ENCODE measurements at regions not wholly inside any gene's neighbourhood (a gene's known extent, or its start where the extent isn't known, plus 50 kb on each side); places are given as distances from the start of the nearest gene placed in this dataset.
A peak's percentile ranks its signal among the peaks of the same experiment; 100 is the strongest.

- no peak for DNase-seq (ENCODE audit: low read depth)
- no peak for TF ChIP-seq CTCF (IDR thresholded peaks at IDR 0.05; ENCODE audit: insufficient read depth, low read depth, low read length, missing control alignments)
These were observed 157.6 kb upstream of the PLXNA4 start for GRCh38 chr7:132733860-132734259.

GRCh38 chr7:132732321-132732865 lies 156.1 kb upstream of the PLXNA4 start:
- H3K4me3 ChIP-seq (ENCODE audit: low read length) = no peak overlapping the region
- DNase-seq (ENCODE audit: low read depth) = no peak
- TF ChIP-seq CTCF (IDR thresholded peaks at IDR 0.05; ENCODE audit: insufficient read depth, low read depth, low read length, missing control alignments) = no peak

More at GRCh38 chr7:132733860-132734259, 157.6 kb upstream of the PLXNA4 start:
- no peak overlapping the region for H3K4me3 ChIP-seq (ENCODE audit: low read length)

GRCh38 chr7:132730105-132730504 lies 153.8 kb upstream of the PLXNA4 start:
- H3K4me3 ChIP-seq (ENCODE audit: low read length) = no peak overlapping the region
- no peak for DNase-seq (ENCODE audit: low read depth)
- TF ChIP-seq CTCF (IDR thresholded peaks at IDR 0.05; ENCODE audit: insufficient read depth, low read depth, low read length, missing control alignments) = no peak

- H3K4me3 ChIP-seq (ENCODE audit: low read length) = no peak overlapping the region
- no peak for DNase-seq (ENCODE audit: low read depth)
- no peak for TF ChIP-seq CTCF (IDR thresholded peaks at IDR 0.05; ENCODE audit: insufficient read depth, low read depth, low read length, missing control alignments)
These were observed 147.3 kb upstream of the PLXNA4 start for GRCh38 chr7:132723506-132724081.

GRCh38 chr7:132720835-132721234 lies 144.6 kb upstream of the PLXNA4 start:
- TF ChIP-seq CTCF (IDR thresholded peaks at IDR 0.05; ENCODE audit: insufficient read depth, low read depth, low read length, missing control alignments) = no peak
- H3K4me3 ChIP-seq (ENCODE audit: low read length) = no peak overlapping the region
- DNase-seq (ENCODE audit: low read depth) = no peak

GRCh38 chr7:132713893-132714292 lies 137.6 kb upstream of the PLXNA4 start:
- H3K4me3 ChIP-seq (ENCODE audit: low read length) = no peak overlapping the region
- no peak for DNase-seq (ENCODE audit: low read depth)
- no peak for TF ChIP-seq CTCF (IDR thresholded peaks at IDR 0.05; ENCODE audit: insufficient read depth, low read depth, low read length, missing control alignments)

GRCh38 chr7:132709971-132710567 lies 133.8 kb upstream of the PLXNA4 start:
- DNase-seq (ENCODE audit: low read depth) = peak; percentile 47
- H3K4me3 ChIP-seq (ENCODE audit: low read length) = no peak overlapping the region
- TF ChIP-seq CTCF (IDR thresholded peaks at IDR 0.05; ENCODE audit: insufficient read depth, low read depth, low read length, missing control alignments) = peak; percentile 45

Measured in epithelial cell of esophagus (primary cell).